ENCODE measurements at regions not wholly inside any gene's neighbourhood (a gene's known extent, or its start where the extent isn't known, plus 50 kb on each side); places are given as distances from the start of the nearest gene placed in this dataset.

- no peak overlapping the region for H3K27ac ChIP-seq
- TF ChIP-seq POLR2AphosphoS5 (IDR thresholded peaks at IDR 0.05; ENCODE audit: insufficient read depth in 1 of 2, low read depth in 1 of 2) (no peak), POLR2A (IDR thresholded peaks at IDR 0.05) (no peak), CTCF (IDR thresholded peaks at IDR 0.05) (no peak)
- H3K4me3 ChIP-seq: no peak overlapping the region
- no peaks in the 10 kb centered on the region for H3K9me3 ChIP-seq
- intact Hi-C loops (cut with DNase I): no loop called here
- no peaks in the 10 kb centered on the region for H3K36me3 ChIP-seq
- DNase-seq (ENCODE audit: extremely low spot score in 2 of 2): no peak
- no peaks in the 10 kb centered on the region for H3K4me1 ChIP-seq
- H3K27me3 ChIP-seq: no peaks in the 10 kb centered on the region
Measured at GRCh38 chr5:4387290-4387689, 752.8 kb upstream of the ADAMTS16 start.

- intact Hi-C loops (cut with DNase I): no loop called here
- H3K4me3 ChIP-seq: no peak overlapping the region
- H3K27me3 ChIP-seq: no peaks in the 10 kb centered on the region
- H3K9me3 ChIP-seq: no peaks in the 10 kb centered on the region
- H3K27ac ChIP-seq: no peak overlapping the region
- no peak for DNase-seq (ENCODE audit: extremely low spot score in 2 of 2)
- no peaks in the 10 kb centered on the region for H3K4me1 ChIP-seq
- H3K36me3 ChIP-seq: no peaks in the 10 kb centered on the region
- no peak for TF ChIP-seq POLR2A (IDR thresholded peaks at IDR 0.05)
- TF ChIP-seq CTCF (IDR thresholded peaks at IDR 0.05): no peak
- TF ChIP-seq POLR2AphosphoS5 (IDR thresholded peaks at IDR 0.05; ENCODE audit: insufficient read depth in 1 of 2, low read depth in 1 of 2): no peak
Measured at GRCh38 chr5:4395752-4396151, 744.4 kb upstream of the ADAMTS16 start.

GRCh38 chr5:4405614-4406219 is 734.4 kb upstream of the ADAMTS16 start:
- Histone ChIP-seq H3K27ac (no peak overlapping the region), H3K4me3 (no peak overlapping the region), H3K9me3 (no peaks in the 10 kb centered on the region), H3K36me3 (no peaks in the 10 kb centered on the region), H3K27me3 (no peaks in the 10 kb centered on the region), H3K4me1 (no peaks in the 10 kb centered on the region)
- no peak for TF ChIP-seq CTCF (IDR thresholded peaks at IDR 0.05)
- TF ChIP-seq POLR2AphosphoS5 (IDR thresholded peaks at IDR 0.05; ENCODE audit: insufficient read depth in 1 of 2, low read depth in 1 of 2): no peak
- TF ChIP-seq POLR2A (IDR thresholded peaks at IDR 0.05): no peak
- DNase-seq (ENCODE audit: extremely low spot score in 2 of 2): no peak
- intact Hi-C loops (cut with DNase I): no loop called here

GRCh38 chr5:4410151-4410550 is 730.0 kb upstream of the ADAMTS16 start:
- no peak overlapping the region for H3K27ac ChIP-seq
- H3K4me3 ChIP-seq: no peak overlapping the region
- intact Hi-C loops (cut with DNase I): no loop called here
- H3K4me1 ChIP-seq: no peaks in the 10 kb centered on the region
- DNase-seq (ENCODE audit: extremely low spot score in 2 of 2): no peak
- no peaks in the 10 kb centered on the region for H3K36me3 ChIP-seq
- no peak for TF ChIP-seq POLR2AphosphoS5 (IDR thresholded peaks at IDR 0.05; ENCODE audit: insufficient read depth in 1 of 2, low read depth in 1 of 2)
- TF ChIP-seq POLR2A (IDR thresholded peaks at IDR 0.05): no peak
- H3K27me3 ChIP-seq: no peaks in the 10 kb centered on the region
- no peaks in the 10 kb centered on the region for H3K9me3 ChIP-seq

GRCh38 chr5:4411664-4412063 is 728.5 kb upstream of the ADAMTS16 start:
- H3K9me3 ChIP-seq: no peaks in the 10 kb centered on the region
- no peak for DNase-seq (ENCODE audit: extremely low spot score in 2 of 2)
- no peaks in the 10 kb centered on the region for H3K4me1 ChIP-seq
- no peak for TF ChIP-seq POLR2AphosphoS5 (IDR thresholded peaks at IDR 0.05; ENCODE audit: insufficient read depth in 1 of 2, low read depth in 1 of 2)
- no peak for TF ChIP-seq CTCF (IDR thresholded peaks at IDR 0.05)
- TF ChIP-seq POLR2A (IDR thresholded peaks at IDR 0.05): no peak
- no peak overlapping the region for H3K4me3 ChIP-seq
- H3K27ac ChIP-seq: no peak overlapping the region
- intact Hi-C loops (cut with DNase I): no loop called here
- no peaks in the 10 kb centered on the region for H3K36me3 ChIP-seq
- no peaks in the 10 kb centered on the region for H3K27me3 ChIP-seq
